Hematopoietic multipotent progenitor cell treated with erythropoietin and hydrocortisone succinate and interleukin-3 and kit ligand, for 15 days (in vitro differentiated cells): ENCODE measurements at regions not wholly inside any gene's neighbourhood (a gene's known extent, or its start where the extent isn't known, plus 50 kb on each side); places are given as distances from the start of the nearest gene placed in this dataset.
"Not testable (repeated sequence)": the region's sequence is repeated elsewhere in the genome, so short reads cannot be mapped to it uniquely, and the experiment has no call there.

Experiments
- DNase-seq: peaks from one replicate; pipeline ENCODE4 v3.0.0-alpha.2; 2015; ENCODE audit warnings: low spot score

- DNase-seq, result no peak
Observed at GRCh38 chr2:111667542-111668273, 216.3 kb downstream of the ANAPC1 start.

- DNase-seq, result no peak
Observed at GRCh38 chr2:111668274-111668616, 215.7 kb downstream of the ANAPC1 start.

GRCh38 chr2:111668741-111669140 is 215.3 kb downstream of the ANAPC1 start:
- DNase-seq, result no peak

- DNase-seq, result no peak
Observed at GRCh38 chr2:111669928-111670695, 213.9 kb downstream of the ANAPC1 start.

- no peak for DNase-seq
Observed at GRCh38 chr2:111670776-111671175, 213.2 kb downstream of the ANAPC1 start.

GRCh38 chr2:111671426-111672150 is 212.4 kb downstream of the ANAPC1 start:
- no peak for DNase-seq

GRCh38 chr2:111672641-111673040 is 211.4 kb downstream of the ANAPC1 start:
- DNase-seq, result not testable (repeated sequence)

GRCh38 chr2:111673526-111673925 is 210.5 kb downstream of the ANAPC1 start:
- no peak for DNase-seq

GRCh38 chr2:111675419-111676194 is 208.4 kb downstream of the ANAPC1 start:
- no peak for DNase-seq

- no peak for DNase-seq
Observed at GRCh38 chr2:111676291-111676822, 207.6 kb downstream of the ANAPC1 start.

GRCh38 chr2:111678161-111678560 is 205.8 kb downstream of the ANAPC1 start:
- DNase-seq, result no peak

- no peak for DNase-seq
Observed at GRCh38 chr2:111678651-111679050, 205.3 kb downstream of the ANAPC1 start.

GRCh38 chr2:111679202-111679601 is 204.8 kb downstream of the ANAPC1 start:
- DNase-seq, result no peak

GRCh38 chr2:111684611-111685010 is 199.4 kb downstream of the ANAPC1 start:
- DNase-seq, result no peak

- DNase-seq, result no peak
Observed at GRCh38 chr2:111685342-111685741, 198.7 kb downstream of the ANAPC1 start.

GRCh38 chr2:111686994-111687393 is 197.0 kb downstream of the ANAPC1 start:
- DNase-seq, result no peak

- no peak for DNase-seq
Observed at GRCh38 chr2:111687911-111688310, 196.1 kb downstream of the ANAPC1 start.

- DNase-seq, result no peak
Observed at GRCh38 chr2:111688482-111688881, 195.5 kb downstream of the ANAPC1 start.

GRCh38 chr2:111689174-111689573 is 194.8 kb downstream of the ANAPC1 start:
- DNase-seq, result no peak

GRCh38 chr2:111689941-111690340 is 194.1 kb downstream of the ANAPC1 start:
- no peak for DNase-seq

- DNase-seq, result no peak
Observed at GRCh38 chr2:111691164-111691875, 192.7 kb downstream of the ANAPC1 start.
